GM23248 (cell line): ENCODE measurements at regions not wholly inside any gene's neighbourhood (a gene's known extent, or its start where the extent isn't known, plus 50 kb on each side); places are given as distances from the start of the nearest gene placed in this dataset.

ENCODE experiments used
- EZH2 ChIP-seq: fragments of 200-600 bp; sonication (generic); IDR thresholded peaks from 2 replicates; pipeline ENCODE4 v1.6.1; 2018; ENCODE audit warnings: antibody characterized with exemption, mild to moderate bottlenecking; ENCODE audit not compliant: insufficient read depth, poor library complexity, severe bottlenecking
- EZH2phosphoT487 ChIP-seq: fragments of 200-600 bp; sonication (generic); IDR thresholded peaks from 2 replicates; pipeline ENCODE4 v1.6.1; 2018; ENCODE audit warnings: antibody characterized with exemption, moderate library complexity, mild to moderate bottlenecking, low read depth; ENCODE audit not compliant: insufficient read depth

GRCh38 chr2:2940702-2941101 lies 436.9 kb downstream of the EIPR1 start:
- no peak for TF ChIP-seq EZH2
- TF ChIP-seq EZH2phosphoT487: no peak
